ENCODE measurements at regions not wholly inside any gene's neighbourhood (a gene's known extent, or its start where the extent isn't known, plus 50 kb on each side); places are given as distances from the start of the nearest gene placed in this dataset.
A peak's percentile ranks its signal among the peaks of the same experiment; 100 is the strongest.

GRCh38 chr7:12456506-12456905, 52.8 kb upstream of the VWDE start:
- no peaks in the 10 kb centered on the region for H3K9me2 ChIP-seq (ENCODE audit: insufficient read depth, low read length)
- no peaks in the 10 kb centered on the region for H3K79me2 ChIP-seq (replicated peaks; ENCODE audit: insufficient read depth, low read length)
- no peaks in the 10 kb centered on the region for H3F3A ChIP-seq (ENCODE audit: insufficient read depth, low read length, poor library complexity, severe bottlenecking)
- no peaks in the 10 kb centered on the region for H3K36me3 ChIP-seq (ENCODE audit: insufficient read depth, low read length)
- no peak overlapping the region for H3K9ac ChIP-seq (ENCODE audit: low read length)
- no peak overlapping the region for H2AFZ ChIP-seq (ENCODE audit: low read depth, low read length)
- TF ChIP-seq CTCF (IDR thresholded peaks at IDR 0.05; ENCODE audit: poor library complexity, severe bottlenecking) (no peak), RAD21 (conservative IDR thresholded peaks at IDR 0.05) (no peak), EP300 (conservative IDR thresholded peaks at IDR 0.05; ENCODE audit: poor library complexity, severe bottlenecking) (no peak), TAF1 (IDR thresholded peaks at IDR 0.05; ENCODE audit: low read depth) (no peak), POLR2AphosphoS5 (IDR thresholded peaks at IDR 0.05) (no peak), EZH2 (IDR thresholded peaks at IDR 0.05; ENCODE audit: borderline replicate concordance, insufficient read depth, low read length, poor library complexity, severe bottlenecking) (no peak), SMC3 (conservative IDR thresholded peaks at IDR 0.05; ENCODE audit: poor library complexity) (no peak), REST (IDR thresholded peaks at IDR 0.05; ENCODE audit: borderline replicate concordance) (no peak), MXI1 (conservative IDR thresholded peaks at IDR 0.05; ENCODE audit: poor library complexity, severe bottlenecking) (no peak)
- H3K27ac ChIP-seq (ENCODE audit: low read length), result no peak overlapping the region
- H3K27me3 ChIP-seq (ENCODE audit: insufficient read depth, low read depth, low read length), result no peaks in the 10 kb centered on the region
- H3K9me3 ChIP-seq (ENCODE audit: low read length), result no peaks in the 10 kb centered on the region
- H3K4me3 ChIP-seq (ENCODE audit: low read length), result no peak overlapping the region
- H3K4me2 ChIP-seq (ENCODE audit: low read length), result no peak overlapping the region
- H4K20me1 ChIP-seq (ENCODE audit: insufficient read depth), result no peaks in the 10 kb centered on the region

GRCh38 chr7:12458520-12459131, 55.0 kb upstream of the VWDE start:
- Histone ChIP-seq H3F3A (ENCODE audit: insufficient read depth, low read length, poor library complexity, severe bottlenecking) (no peaks in the 10 kb centered on the region), H3K9me2 (ENCODE audit: insufficient read depth, low read length) (no peaks in the 10 kb centered on the region), H3K27ac (ENCODE audit: low read length) (no peak overlapping the region), H3K36me3 (ENCODE audit: insufficient read depth, low read length) (no peaks in the 10 kb centered on the region), H3K4me3 (ENCODE audit: low read length) (no peak overlapping the region), H3K9ac (ENCODE audit: low read length) (no peak overlapping the region), H3K4me2 (ENCODE audit: low read length) (no peak overlapping the region), H3K9me3 (ENCODE audit: low read length) (no peaks in the 10 kb centered on the region), H4K20me1 (ENCODE audit: insufficient read depth) (no peaks in the 10 kb centered on the region), H3K79me2 (replicated peaks; ENCODE audit: insufficient read depth, low read length) (no peaks in the 10 kb centered on the region), H3K27me3 (ENCODE audit: insufficient read depth, low read depth, low read length) (no peaks in the 10 kb centered on the region), H2AFZ (ENCODE audit: low read depth, low read length) (no peak overlapping the region)
- TF ChIP-seq POLR2AphosphoS5 (IDR thresholded peaks at IDR 0.05) (no peak), CTCF (IDR thresholded peaks at IDR 0.05; ENCODE audit: poor library complexity, severe bottlenecking) (peak; percentile 31), SMC3 (conservative IDR thresholded peaks at IDR 0.05; ENCODE audit: poor library complexity) (no peak), RAD21 (conservative IDR thresholded peaks at IDR 0.05) (no peak)
